Endothelial cell of umbilical vein (primary cell): ENCODE measurements at regions not wholly inside any gene's neighbourhood (a gene's known extent, or its start where the extent isn't known, plus 50 kb on each side); places are given as distances from the start of the nearest gene placed in this dataset.

Source experiments
- BruUV-seq: library from RNA; stranded (reverse); fragments of 400-500 nt; replicated peaks from 2 replicates; lab custom pipeline; 2021; lab: Mats Ljungman, UMichigan
- CTCF ChIA-PET: fragments of 300-600, 350-600 bp; sonication (Branson Sonifier 250); formaldehyde crosslinking; loops from one replicate; lab custom pipeline; 2021; ENCODE audit warnings: antibody characterized with exemption, inconsistent platforms; lab: Charles Lee
- POLR2A ChIA-PET: fragments of 300-600, 350-600 bp; sonication (Branson Sonifier 250); formaldehyde crosslinking; loops from one replicate; lab custom pipeline; 2021; ENCODE audit warnings: antibody characterized with exemption, inconsistent platforms; lab: Charles Lee
- DNase-seq: peaks from one replicate; pipeline ENCODE4 v3.0.0-alpha.2; 2011; ENCODE audit warnings: low read depth, low spot score
- FAIRE-seq: peaks from 2 replicates; lab custom pipeline; 2011; peaks lifted over from hg19 to GRCh38; lab: Jason Lieb, UNC
- H2AFZ ChIP-seq: 2 replicates; pipeline ENCODE4 v1.6.0; 2012; ENCODE audit warnings: low read depth, low read length, control low read depth, inconsistent platforms
- H3K27ac ChIP-seq: 2 replicates; pipeline ENCODE4 v1.5.1; 2011; ENCODE audit warnings: low read depth, mild to moderate bottlenecking, control low read depth, low read length, moderate library complexity; ENCODE audit not compliant: insufficient read depth
- H3K27me3 ChIP-seq, 2 experiments: 2 replicates each; pipeline versions ENCODE4 v1.6.0 to v1.6.1; 2011; ENCODE audit warnings: low read length in 2 of 2, mixed read lengths in 1 of 2; ENCODE audit not compliant: control insufficient read depth in 2 of 2, insufficient read depth in 2 of 2
- H3K36me3 ChIP-seq, 2 experiments: 2 replicates in 1 of 2; 3 replicates in 1 of 2; pipeline ENCODE4 v1.5.1; 2011; ENCODE audit warnings: low read length in 2 of 2, mild to moderate bottlenecking in 1 of 2, moderate library complexity in 1 of 2; ENCODE audit not compliant: control insufficient read depth in 2 of 2, insufficient read depth in 2 of 2; ENCODE audit errors: extremely low read depth in 1 of 2
- H3K4me1 ChIP-seq: 3 replicates; pipeline ENCODE4 v1.5.1; 2011; ENCODE audit warnings: mild to moderate bottlenecking, low read length; ENCODE audit not compliant: control insufficient read depth, insufficient read depth; ENCODE audit errors: extremely low read depth
- H3K4me2 ChIP-seq: 2 replicates; pipeline ENCODE4 v1.6.1; 2011; ENCODE audit warnings: low read length, control low read depth, mixed read lengths; ENCODE audit not compliant: insufficient read depth
- H3K4me3 ChIP-seq, 3 experiments: fragments of 200-600 bp in 1 of 3; sonication (generic), shearing (Covaris generic) in 1 of 3; replicated peaks in 1 of 3; 2 replicates each; pipeline ENCODE4 v1.5.1; 2011 to 2016; ENCODE audit warnings: control low read depth in 3 of 3, low read length in 3 of 3, mild to moderate bottlenecking in 2 of 3, inconsistent platforms in 1 of 3, low read depth in 1 of 3, moderate library complexity in 1 of 3; ENCODE audit not compliant: insufficient read depth in 1 of 3
- H3K79me2 ChIP-seq: 2 replicates; pipeline ENCODE4 v1.6.0; 2012; ENCODE audit warnings: low read length, inconsistent platforms; ENCODE audit not compliant: control insufficient read depth, insufficient read depth
- H3K9ac ChIP-seq: replicated peaks from 2 replicates; pipeline ENCODE3; 2011; ENCODE audit warnings: low read length, control low read depth; ENCODE audit not compliant: insufficient read depth; ENCODE audit errors: extremely low read depth
- H3K9me1 ChIP-seq: replicated peaks from 3 replicates; pipeline ENCODE4 v1.6.0; 2011; ENCODE audit warnings: mild to moderate bottlenecking, low read length; ENCODE audit not compliant: control insufficient read depth, insufficient read depth; ENCODE audit errors: extremely low read depth
- H3K9me3 ChIP-seq: replicated peaks from 2 replicates; pipeline ENCODE4 v1.5.1; 2012; ENCODE audit warnings: low read length, inconsistent platforms; ENCODE audit not compliant: control insufficient read depth, insufficient read depth
- H4K20me1 ChIP-seq: replicated peaks from 2 replicates; pipeline ENCODE3; 2011; ENCODE audit warnings: mild to moderate bottlenecking, low read length; ENCODE audit not compliant: control insufficient read depth, insufficient read depth; ENCODE audit errors: extremely low read depth
- EZH2 ChIP-seq: IDR thresholded peaks from 2 replicates; pipeline ENCODE4 v1.6.1; 2012; ENCODE audit warnings: borderline replicate concordance, low read depth, mild to moderate bottlenecking, moderate library complexity, low read length, inconsistent platforms; ENCODE audit not compliant: severe bottlenecking
- FOS ChIP-seq: IDR thresholded peaks from 2 replicates; pipeline ENCODE4 v1.6.1; 2011; ENCODE audit warnings: mild to moderate bottlenecking, low read length, moderate library complexity, borderline replicate concordance; ENCODE audit not compliant: insufficient read depth
- GATA2 ChIP-seq: IDR thresholded peaks from 2 replicates; pipeline ENCODE4 v1.7.0; 2011; ENCODE audit warnings: low read depth, mild to moderate bottlenecking, moderate library complexity, mixed read lengths, low read length; ENCODE audit not compliant: insufficient read length, insufficient read depth
- JUN ChIP-seq: IDR thresholded peaks from 2 replicates; pipeline ENCODE4 v1.6.1; 2011; ENCODE audit warnings: borderline replicate concordance, low read depth; ENCODE audit not compliant: insufficient read length, insufficient read depth
- MYC ChIP-seq: IDR thresholded peaks from one replicate; pipeline ENCODE4 v1.6.1; 2011; ENCODE audit warnings: mild to moderate bottlenecking, low read depth, low read length
- POLR2A ChIP-seq: IDR thresholded peaks from 2 replicates; pipeline ENCODE4 v1.6.1; 2012; ENCODE audit warnings: low read depth, mild to moderate bottlenecking, control low read depth, low read length
- POLR2AphosphoS5 ChIP-seq: IDR thresholded peaks from 2 replicates; pipeline ENCODE4 v1.6.1; 2012; ENCODE audit warnings: low read depth, mild to moderate bottlenecking, control low read depth, low read length, moderate library complexity; ENCODE audit not compliant: insufficient read depth
- dilution Hi-C: fragments of 300-500 bp; cut with MboI; formaldehyde crosslinking; loops from one replicate; pipeline ENCODE4 v1.15.0; 2019; ENCODE audit warnings: low sequenced_read_pairs; ENCODE audit not compliant: extremely low pct_ligation_motif_present
- intact Hi-C: fragments of 100-400 bp; cut with micrococcal nuclease; formaldehyde crosslinking; loops from one replicate; pipeline ENCODE4 v1.10.0; 2022
- TF ChIP-seq, protein P1 (sequence below): IDR thresholded peaks from 2 replicates; pipeline ENCODE4 v1.6.1; 2011; ENCODE audit not compliant: insufficient read depth, insufficient read length
- TF ChIP-seq, protein P2 (sequence below), 2 donors: IDR thresholded peaks; 1 replicate in 1 of 2; 2 replicates in 1 of 2; pipeline ENCODE4 v1.5.1; 2011; ENCODE audit warnings: low read length in 2 of 2, mild to moderate bottlenecking in 2 of 2, moderate library complexity in 2 of 2, control low read depth in 1 of 2, inconsistent platforms in 1 of 2, low read depth in 1 of 2; ENCODE audit not compliant: insufficient read depth in 1 of 2; ENCODE audit errors: extremely low read depth in 1 of 2

DNA sequence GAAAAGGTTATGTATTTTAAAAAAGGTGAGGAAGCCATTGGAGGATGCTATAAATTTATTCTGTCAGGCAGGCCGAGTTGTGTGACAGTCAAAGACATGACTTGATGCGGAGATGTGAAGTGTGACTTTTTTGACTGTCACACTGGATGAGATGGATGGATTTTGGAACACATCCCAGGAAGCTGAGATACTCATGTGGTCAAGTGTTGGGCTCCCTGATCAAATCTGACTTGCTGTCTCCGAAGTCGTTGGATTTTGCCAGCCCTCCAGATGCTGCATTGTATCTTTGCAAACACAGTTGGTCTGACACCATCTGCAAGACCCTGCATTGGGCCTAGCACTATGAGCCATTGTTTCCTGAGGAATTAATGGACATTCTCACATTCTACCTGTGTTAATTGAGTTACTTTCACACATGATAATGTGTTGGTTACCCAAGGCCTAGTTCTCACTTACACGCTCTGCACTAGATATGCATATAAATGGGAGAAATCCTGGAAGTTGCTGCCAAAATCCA lies 204.0 kb upstream of the PRKD1 start:
- H3K27me3 ChIP-seq: no peaks in the 10 kb centered on the region
- intact Hi-C loops (no loop called here), dilution Hi-C loops (no loop called here)
- H3K4me1 ChIP-seq: no peaks in the 10 kb centered on the region
- no peak overlapping the region for H3K4me3 ChIP-seq
- H3K9me1 ChIP-seq: no peaks in the 10 kb centered on the region
- FAIRE-seq (no peak), DNase-seq (no peak)
- no peaks in the 10 kb centered on the region for H3K79me2 ChIP-seq
- H4K20me1 ChIP-seq: no peaks in the 10 kb centered on the region
- no TSS peak for BruUV-seq
- TF ChIP-seq GATA2 (no peak), EZH2 (no peak), POLR2A (no peak), MYC (no peak)
- TF ChIP-seq, protein P1, sequence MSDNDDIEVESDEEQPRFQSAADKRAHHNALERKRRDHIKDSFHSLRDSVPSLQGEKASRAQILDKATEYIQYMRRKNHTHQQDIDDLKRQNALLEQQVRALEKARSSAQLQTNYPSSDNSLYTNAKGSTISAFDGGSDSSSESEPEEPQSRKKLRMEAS: no peak
- TF ChIP-seq, protein P2, sequence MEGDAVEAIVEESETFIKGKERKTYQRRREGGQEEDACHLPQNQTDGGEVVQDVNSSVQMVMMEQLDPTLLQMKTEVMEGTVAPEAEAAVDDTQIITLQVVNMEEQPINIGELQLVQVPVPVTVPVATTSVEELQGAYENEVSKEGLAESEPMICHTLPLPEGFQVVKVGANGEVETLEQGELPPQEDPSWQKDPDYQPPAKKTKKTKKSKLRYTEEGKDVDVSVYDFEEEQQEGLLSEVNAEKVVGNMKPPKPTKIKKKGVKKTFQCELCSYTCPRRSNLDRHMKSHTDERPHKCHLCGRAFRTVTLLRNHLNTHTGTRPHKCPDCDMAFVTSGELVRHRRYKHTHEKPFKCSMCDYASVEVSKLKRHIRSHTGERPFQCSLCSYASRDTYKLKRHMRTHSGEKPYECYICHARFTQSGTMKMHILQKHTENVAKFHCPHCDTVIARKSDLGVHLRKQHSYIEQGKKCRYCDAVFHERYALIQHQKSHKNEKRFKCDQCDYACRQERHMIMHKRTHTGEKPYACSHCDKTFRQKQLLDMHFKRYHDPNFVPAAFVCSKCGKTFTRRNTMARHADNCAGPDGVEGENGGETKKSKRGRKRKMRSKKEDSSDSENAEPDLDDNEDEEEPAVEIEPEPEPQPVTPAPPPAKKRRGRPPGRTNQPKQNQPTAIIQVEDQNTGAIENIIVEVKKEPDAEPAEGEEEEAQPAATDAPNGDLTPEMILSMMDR (IDR thresholded peaks at IDR 0.05; ENCODE audit: extremely low read depth in 1 of 2, insufficient read depth in 1 of 2, low read depth in 1 of 2, low read length in 2 of 2): no peak
- CTCF ChIA-PET: no interaction called here
- H2AFZ ChIP-seq: no peak overlapping the region
- H3K36me3 ChIP-seq: no peaks in the 10 kb centered on the region
- POLR2A ChIA-PET: no interaction called here
- no peaks in the 10 kb centered on the region for H3K9me3 ChIP-seq
- no peak overlapping the region for H3K4me2 ChIP-seq
- no peak overlapping the region for H3K27ac ChIP-seq
- no peak overlapping the region for H3K9ac ChIP-seq

DNA sequence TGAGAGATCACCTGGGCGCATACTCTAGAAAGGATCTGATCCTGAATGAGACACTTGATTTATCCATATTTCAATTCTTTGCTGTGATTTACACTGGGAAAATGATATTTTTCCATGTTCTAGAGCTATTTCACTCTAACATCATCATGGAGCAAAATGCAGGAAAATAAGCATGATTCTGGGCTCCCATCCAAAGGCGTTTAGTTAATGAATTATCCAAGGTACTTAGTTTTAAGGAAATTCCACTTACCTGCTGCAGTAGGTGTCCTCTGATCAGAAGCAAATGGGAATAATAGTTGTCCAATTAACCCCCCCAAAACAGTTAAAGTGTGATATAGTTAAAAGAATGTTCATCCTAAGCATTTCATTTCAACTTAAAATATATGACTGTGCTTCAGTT lies 204.5 kb upstream of the PRKD1 start:
- Histone ChIP-seq H3K4me2 (no peak overlapping the region), H3K79me2 (no peaks in the 10 kb centered on the region), H3K9me1 (no peaks in the 10 kb centered on the region), H3K36me3 (no peaks in the 10 kb centered on the region), H2AFZ (no peak overlapping the region), H3K27ac (no peak overlapping the region), H3K27me3 (no peaks in the 10 kb centered on the region), H4K20me1 (no peaks in the 10 kb centered on the region), H3K4me1 (no peaks in the 10 kb centered on the region), H3K9me3 (no peaks in the 10 kb centered on the region), H3K4me3 (no peak overlapping the region), H3K9ac (no peak overlapping the region)
- no TSS peak for BruUV-seq
- TF ChIP-seq, protein P1: no peak
- TF ChIP-seq, protein P2 (IDR thresholded peaks at IDR 0.05; ENCODE audit: extremely low read depth in 1 of 2, insufficient read depth in 1 of 2, low read depth in 1 of 2, low read length in 2 of 2): no peak
- no peak for TF ChIP-seq GATA2
- TF ChIP-seq FOS: no peak
- no peak for TF ChIP-seq EZH2
- TF ChIP-seq POLR2AphosphoS5: no peak
- TF ChIP-seq JUN: no peak
- no peak for TF ChIP-seq POLR2A
- TF ChIP-seq MYC: no peak
- CTCF ChIA-PET: no interaction called here
- POLR2A ChIA-PET: no interaction called here
- no peak for DNase-seq
- dilution Hi-C loops (no loop called here), intact Hi-C loops (no loop called here)
- FAIRE-seq: no peak
